ENCODE measurements at regions not wholly inside any gene's neighbourhood (a gene's known extent, or its start where the extent isn't known, plus 50 kb on each side); places are given as distances from the start of the nearest gene placed in this dataset.

DNA sequence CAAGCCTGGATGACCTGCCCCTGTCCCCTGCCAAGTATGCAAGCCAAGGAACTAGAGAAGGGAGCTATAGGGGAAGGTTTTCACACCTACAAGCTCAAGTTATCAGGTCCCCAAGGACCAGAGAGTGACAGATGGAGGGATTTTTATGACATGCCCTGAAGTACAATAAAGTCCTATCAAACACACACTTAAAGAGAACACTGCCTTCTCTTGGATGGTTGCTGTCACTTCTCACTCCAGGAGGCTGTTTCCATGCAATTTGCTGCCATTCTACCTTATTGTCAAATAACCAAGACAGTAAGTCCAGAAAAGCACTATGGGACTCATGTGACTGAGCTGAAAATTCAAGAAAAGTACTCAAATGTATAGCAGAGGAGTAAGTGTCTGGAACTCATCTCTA lies 76.6 kb upstream of the DDX18 start:
- DNase-seq: no peak

GRCh38 chr2:117738991-117739839 lies 75.3 kb upstream of the DDX18 start:
- no peak for DNase-seq

DNA sequence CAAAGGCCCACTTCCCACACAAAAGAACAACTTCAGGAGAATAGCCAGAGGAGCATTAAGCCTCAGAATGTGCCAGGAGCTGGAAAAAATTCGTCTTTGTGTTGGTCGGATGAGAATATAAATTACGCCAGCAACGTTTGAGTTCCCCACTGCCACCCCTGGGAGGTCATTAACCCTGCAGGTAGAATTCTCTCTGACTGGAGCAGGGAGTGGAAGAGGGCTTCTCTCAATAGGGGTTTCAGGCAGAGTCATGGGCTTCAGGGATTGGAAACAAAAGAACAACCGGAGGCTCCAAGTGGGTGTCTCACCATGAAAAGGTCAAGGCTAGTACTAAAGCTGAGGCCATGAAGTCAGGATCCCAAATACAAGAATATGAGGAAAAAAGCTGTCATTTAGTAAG lies 69.0 kb upstream of the DDX18 start:
- no peak for DNase-seq

DNA sequence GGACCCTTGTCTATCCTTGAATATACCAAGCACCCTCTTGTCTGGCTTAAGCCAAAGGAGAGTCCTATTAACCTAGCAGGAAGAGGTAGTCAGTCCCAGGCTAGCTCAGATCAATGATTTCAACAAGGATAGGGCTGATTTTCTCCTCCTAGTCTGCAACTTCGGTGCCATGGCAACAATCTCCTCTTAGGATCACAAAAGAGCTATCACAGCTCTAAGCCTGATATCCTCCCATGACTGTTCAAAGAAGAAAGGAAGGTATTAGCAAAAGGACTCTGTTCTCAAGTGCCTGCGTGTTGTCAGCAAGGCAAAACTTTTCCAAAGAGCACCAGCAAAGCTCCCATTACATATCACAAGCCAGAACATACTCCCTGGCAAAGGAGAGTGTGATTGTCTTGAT lies 58.7 kb upstream of the DDX18 start:
- no peak for DNase-seq

GRCh38 chr2:117760916-117761315 lies 53.6 kb upstream of the DDX18 start:
- no peak for DNase-seq

DNA sequence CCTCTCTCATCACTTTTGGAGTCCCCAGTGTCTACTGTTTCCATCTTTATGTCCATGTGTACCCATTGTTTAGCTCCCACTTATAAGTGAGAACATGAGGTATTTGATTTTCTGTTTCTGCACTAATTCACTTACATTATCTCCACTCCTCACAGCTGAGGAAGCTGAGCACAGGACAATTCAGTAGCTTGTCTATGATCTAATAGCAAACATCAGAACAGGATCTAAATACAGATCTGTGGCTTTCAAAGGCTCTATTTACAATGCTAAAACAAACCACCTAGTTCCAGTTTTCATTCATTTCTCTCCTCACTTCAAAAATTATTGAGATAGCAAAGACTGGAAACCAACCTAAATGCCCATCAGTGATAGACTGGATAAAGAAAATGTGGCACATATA lies 52.0 kb upstream of the DDX18 start:
- no peak for DNase-seq

DNA sequence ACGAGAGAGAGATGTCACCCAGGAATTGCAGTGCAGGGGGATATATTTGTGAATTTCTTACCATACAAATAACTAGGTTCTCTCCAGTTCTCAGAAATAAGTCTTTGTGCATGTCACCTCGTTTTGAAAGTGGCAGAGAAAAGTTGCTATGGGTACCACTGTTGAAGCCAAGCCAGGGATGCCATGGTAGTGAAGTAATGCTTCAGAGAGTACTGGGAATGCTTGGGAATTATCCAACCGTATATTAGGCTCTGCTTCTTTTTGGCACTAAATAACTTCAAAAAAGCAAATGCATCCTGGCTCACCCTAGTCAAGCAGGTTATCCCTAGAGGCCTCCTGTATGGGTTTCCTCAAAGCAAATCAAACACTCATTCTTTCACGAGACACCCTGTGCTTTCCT lies 50.7 kb upstream of the DDX18 start:
- no peak for DNase-seq

Data from NCI-H345 (cell line).